CD4-positive, alpha-beta T cell (primary cell): ENCODE measurements at regions not wholly inside any gene's neighbourhood (a gene's known extent, or its start where the extent isn't known, plus 50 kb on each side); places are given as distances from the start of the nearest gene placed in this dataset.

Source experiments
- ATAC-seq: fragments of 200-7000 bp; cut with Tn5 transposase; one replicate; pipeline ENCODE4 v1.10.0; 2022; ENCODE audit warnings: mild to moderate bottlenecking; ENCODE audit not compliant: poor library complexity
- CTCF ChIA-PET: fragments of 350-600 bp; sonication (Branson Sonifier 250); formaldehyde crosslinking; loops from one replicate; lab custom pipeline; 2021; ENCODE audit warnings: antibody characterized with exemption, inconsistent platforms; lab: Charles Lee
- POLR2A ChIA-PET: fragments of 350-600 bp; sonication (Branson Sonifier 250); formaldehyde crosslinking; loops from one replicate; lab custom pipeline; 2021; ENCODE audit warnings: antibody characterized with exemption, inconsistent platforms; lab: Charles Lee
- DNase-seq, 14 experiments: peaks; one replicate each; pipeline ENCODE4 v3.0.0-alpha.2; 2013 to 2020; ENCODE audit warnings: mixed read lengths in 2 of 14
- H3K27ac ChIP-seq, 2 donors: one replicate each; pipeline versions ENCODE4 v1.5.1 to v1.7.0; 2013; ENCODE audit warnings: low read length in 2 of 2, low read depth in 1 of 2, mild to moderate bottlenecking in 1 of 2
- H3K27me3 ChIP-seq, 2 experiments: 1 replicate in 1 of 2; 2 replicates in 1 of 2; pipeline versions ENCODE4 v1.6.1 to v1.7.0; 2013; ENCODE audit warnings: low read length in 2 of 2, control low read depth in 1 of 2, mild to moderate bottlenecking in 1 of 2, moderate library complexity in 1 of 2; ENCODE audit not compliant: insufficient read depth in 2 of 2, control insufficient read depth in 1 of 2
- H3K36me3 ChIP-seq: one replicate; pipeline ENCODE4 v1.6.1; 2013; ENCODE audit warnings: low read length, control low read depth; ENCODE audit not compliant: insufficient read depth
- H3K4me1 ChIP-seq: one replicate; pipeline ENCODE4 v1.6.1; 2013; ENCODE audit warnings: low read length, control low read depth; ENCODE audit not compliant: insufficient read depth
- H3K4me3 ChIP-seq: one replicate; pipeline ENCODE4 v1.5.1; 2013; ENCODE audit warnings: mild to moderate bottlenecking, low read length, moderate library complexity
- H3K9me3 ChIP-seq, 2 experiments: 1 replicate in 1 of 2; 2 replicates in 1 of 2; pipeline versions ENCODE4 v1.6.1 to v1.7.0; 2013; ENCODE audit warnings: low read length in 2 of 2, mild to moderate bottlenecking in 2 of 2, control low read depth in 1 of 2, moderate library complexity in 1 of 2; ENCODE audit not compliant: control insufficient read depth in 1 of 2, insufficient read depth in 1 of 2
- H3K27ac Mint-ChIP-seq: one replicate; pipeline ENCODE4 v1.8.0; 2020; ENCODE audit warnings: mixed read lengths
- H3K27me3 Mint-ChIP-seq: one replicate; pipeline ENCODE4 v1.8.0; 2021; ENCODE audit warnings: mixed read lengths
- H3K36me3 Mint-ChIP-seq: one replicate; pipeline ENCODE4 v1.8.0; 2021; ENCODE audit warnings: low read depth, mixed read lengths
- H3K4me1 Mint-ChIP-seq: one replicate; pipeline ENCODE4 v1.8.0; 2021; ENCODE audit warnings: low read depth, mixed read lengths
- H3K4me3 Mint-ChIP-seq: one replicate; pipeline ENCODE4 v1.8.0; 2020; ENCODE audit warnings: mild to moderate bottlenecking, mixed read lengths
- H3K9me3 Mint-ChIP-seq: one replicate; pipeline ENCODE4 v1.8.0; 2020; ENCODE audit warnings: mixed read lengths
- intact Hi-C, 2 experiments: fragments of 100-400 bp; cut with DNase I in 1 of 2; cut with micrococcal nuclease in 1 of 2; formaldehyde crosslinking; loops; one replicate each; pipeline versions ENCODE4 v1.15.1 to v1.9.0; 2023 to 2025; cut with DNase I, micrococcal nuclease
- TF ChIP-seq, protein P1 (sequence below): fragments of 200-600 bp; IDR thresholded peaks from one replicate; pipeline ENCODE4 v1.8.0; 2022; ENCODE audit warnings: antibody characterized with exemption, mild to moderate bottlenecking

DNA sequence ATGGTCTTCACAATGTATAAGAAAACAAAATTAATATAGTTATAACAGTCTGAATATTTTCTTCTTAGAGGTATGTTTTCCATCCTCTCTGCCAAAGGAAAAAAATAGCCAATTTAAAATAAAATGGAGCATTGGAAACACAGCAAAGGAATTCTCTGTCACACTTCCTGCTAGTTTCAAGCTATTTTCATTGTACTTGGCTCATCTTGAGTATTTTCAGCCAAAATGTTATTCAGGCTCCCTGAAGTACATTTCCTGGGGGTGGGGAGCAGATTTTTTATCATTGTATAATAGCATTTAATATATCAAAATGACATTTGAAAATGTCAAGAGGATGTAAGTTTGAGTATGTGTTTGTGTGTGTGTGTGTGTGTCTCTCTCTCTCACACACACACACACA, 463.6 kb upstream of the REG3G start:
- intact Hi-C loops = no loop called here
- Histone ChIP-seq H3K4me1 (no peaks in the 10 kb centered on the region), H3K4me3 (no peak overlapping the region), H3K27me3 (no peaks in the 10 kb centered on the region), H3K36me3 (no peaks in the 10 kb centered on the region), H3K27ac (no peak overlapping the region), H3K9me3 (peaks cover 0 to 6% of the 10 kb centered on the region in 2 experiments)
- H3K27ac Mint-ChIP-seq = no peak overlapping the region
- ChIA-PET CTCF (no interaction called here), POLR2A (no interaction called here)
- DNase-seq (no peak), ATAC-seq (no peak)
- H3K27me3 Mint-ChIP-seq = no peaks in the 10 kb centered on the region
- H3K4me3 Mint-ChIP-seq = no peak overlapping the region
- H3K36me3 Mint-ChIP-seq = no peaks in the 10 kb centered on the region
- H3K9me3 Mint-ChIP-seq = peaks cover 8% of the 10 kb centered on the region
- TF ChIP-seq, protein P1, sequence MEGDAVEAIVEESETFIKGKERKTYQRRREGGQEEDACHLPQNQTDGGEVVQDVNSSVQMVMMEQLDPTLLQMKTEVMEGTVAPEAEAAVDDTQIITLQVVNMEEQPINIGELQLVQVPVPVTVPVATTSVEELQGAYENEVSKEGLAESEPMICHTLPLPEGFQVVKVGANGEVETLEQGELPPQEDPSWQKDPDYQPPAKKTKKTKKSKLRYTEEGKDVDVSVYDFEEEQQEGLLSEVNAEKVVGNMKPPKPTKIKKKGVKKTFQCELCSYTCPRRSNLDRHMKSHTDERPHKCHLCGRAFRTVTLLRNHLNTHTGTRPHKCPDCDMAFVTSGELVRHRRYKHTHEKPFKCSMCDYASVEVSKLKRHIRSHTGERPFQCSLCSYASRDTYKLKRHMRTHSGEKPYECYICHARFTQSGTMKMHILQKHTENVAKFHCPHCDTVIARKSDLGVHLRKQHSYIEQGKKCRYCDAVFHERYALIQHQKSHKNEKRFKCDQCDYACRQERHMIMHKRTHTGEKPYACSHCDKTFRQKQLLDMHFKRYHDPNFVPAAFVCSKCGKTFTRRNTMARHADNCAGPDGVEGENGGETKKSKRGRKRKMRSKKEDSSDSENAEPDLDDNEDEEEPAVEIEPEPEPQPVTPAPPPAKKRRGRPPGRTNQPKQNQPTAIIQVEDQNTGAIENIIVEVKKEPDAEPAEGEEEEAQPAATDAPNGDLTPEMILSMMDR = no peak
- H3K4me1 Mint-ChIP-seq = no peaks in the 10 kb centered on the region

DNA sequence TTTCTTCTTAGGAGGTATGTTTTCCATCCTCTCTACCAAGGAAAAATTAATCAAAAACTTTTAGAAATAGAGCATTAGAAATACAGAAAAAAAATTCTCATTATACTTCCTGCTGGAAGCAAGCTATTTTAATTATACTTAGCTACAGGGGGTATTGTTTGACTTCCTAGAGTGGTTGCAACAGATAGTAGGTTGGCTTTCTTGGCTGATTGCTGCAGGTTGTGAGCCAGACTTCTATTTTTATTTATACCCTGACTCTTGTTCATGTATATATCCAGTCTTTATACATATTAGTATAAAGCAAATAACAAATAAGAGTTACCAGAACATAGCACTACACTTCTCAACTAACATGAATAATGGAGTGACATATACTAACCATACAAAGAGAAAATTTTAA, 460.8 kb upstream of the REG3G start:
- intact Hi-C loops = no loop called here
- Mint-ChIP-seq H3K27ac (no peak overlapping the region), H3K27me3 (no peaks in the 10 kb centered on the region), H3K4me3 (no peak overlapping the region), H3K9me3 (peaks cover 8% of the 10 kb centered on the region), H3K4me1 (no peaks in the 10 kb centered on the region), H3K36me3 (no peaks in the 10 kb centered on the region)
- Histone ChIP-seq H3K27ac (no peak overlapping the region), H3K27me3 (no peaks in the 10 kb centered on the region), H3K4me1 (no peaks in the 10 kb centered on the region), H3K36me3 (no peaks in the 10 kb centered on the region), H3K9me3 (peaks cover 0 to 6% of the 10 kb centered on the region in 2 experiments), H3K4me3 (no peak overlapping the region)
- TF ChIP-seq, protein P1 = no peak
- DNase-seq (no peak), ATAC-seq (no peak)
- CTCF ChIA-PET = no interaction called here
- POLR2A ChIA-PET = no interaction called here

DNA sequence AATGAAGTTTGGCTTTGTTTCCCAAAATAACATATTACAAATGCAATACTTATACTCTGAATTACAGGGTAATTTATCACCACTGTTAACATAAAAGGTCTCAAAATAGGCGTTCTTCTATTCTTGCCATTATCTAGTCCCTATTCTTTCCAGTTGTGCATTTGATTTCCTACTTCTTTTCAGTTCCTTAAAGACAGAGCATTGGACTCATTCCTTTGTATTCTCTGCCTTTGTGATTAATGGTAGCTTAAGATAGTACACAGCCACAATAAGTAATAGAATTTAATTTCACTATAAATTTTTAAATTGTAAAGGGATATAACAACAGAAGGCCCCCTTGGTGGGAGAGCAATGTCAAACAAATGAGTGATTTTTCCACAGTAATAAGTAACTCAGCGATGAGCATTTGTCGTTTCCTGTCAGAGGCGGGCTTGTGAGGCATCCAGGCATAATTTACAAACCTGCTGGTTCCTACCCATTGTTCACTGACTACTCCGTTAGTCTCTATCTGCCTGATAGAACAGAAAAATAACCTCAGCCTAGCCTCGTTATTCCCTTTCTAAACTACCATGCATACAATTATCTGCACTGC, 456.6 kb upstream of the REG3G start:
- Mint-ChIP-seq H3K4me1 (no peaks in the 10 kb centered on the region), H3K36me3 (no peaks in the 10 kb centered on the region), H3K27ac (no peak overlapping the region), H3K27me3 (no peaks in the 10 kb centered on the region), H3K9me3 (peaks cover 14% of the 10 kb centered on the region), H3K4me3 (no peak overlapping the region)
- no peaks in the 10 kb centered on the region for H3K4me1 ChIP-seq
- intact Hi-C loops = no loop called here
- ChIA-PET CTCF (interaction anchor here (1.2 kb wide), 1 partner anchor 19 kb away, joined by 3 read pairs; no protein-coding TSS in a partner anchor), POLR2A (no interaction called here)
- no peaks in the 10 kb centered on the region for H3K9me3 ChIP-seq
- DNase-seq = no peak
- H3K36me3 ChIP-seq = no peaks in the 10 kb centered on the region
- ATAC-seq = no peak
- no peaks in the 10 kb centered on the region for H3K27me3 ChIP-seq
- no peak overlapping the region for H3K4me3 ChIP-seq
- TF ChIP-seq, protein P1 = no peak
- no peak overlapping the region for H3K27ac ChIP-seq
